Keratinocyte (primary cell): ENCODE measurements at regions not wholly inside any gene's neighbourhood (a gene's known extent, or its start where the extent isn't known, plus 50 kb on each side); places are given as distances from the start of the nearest gene placed in this dataset.

Experiments used
- DNase-seq: peaks from one replicate; pipeline ENCODE4 v3.0.0-alpha.2; 2011; ENCODE audit warnings: low read depth, missing footprints, low spot score
- FAIRE-seq: peaks from 2 replicates; lab custom pipeline; 2011; peaks lifted over from hg19 to GRCh38; lab: Jason Lieb, UNC
- H2AFZ ChIP-seq: 2 replicates; pipeline ENCODE4 v1.6.0; 2012; ENCODE audit warnings: low read length, control low read depth, inconsistent platforms; ENCODE audit not compliant: control insufficient read depth
- H3K27ac ChIP-seq: 2 replicates; pipeline ENCODE4 v1.5.1; 2011; ENCODE audit warnings: low read length; ENCODE audit not compliant: control insufficient read depth, insufficient read depth
- H3K27me3 ChIP-seq: 3 replicates; pipeline ENCODE4 v1.6.0; 2011; ENCODE audit warnings: low read length; ENCODE audit not compliant: control insufficient read depth, insufficient read depth; ENCODE audit errors: extremely low read depth
- H3K36me3 ChIP-seq, 2 experiments: 2 replicates in 1 of 2; 3 replicates in 1 of 2; pipeline ENCODE4 v1.5.1; 2011; ENCODE audit warnings: low read length in 2 of 2, mild to moderate bottlenecking in 1 of 2; ENCODE audit not compliant: control insufficient read depth in 2 of 2, insufficient read depth in 2 of 2; ENCODE audit errors: extremely low read depth in 1 of 2
- H3K4me1 ChIP-seq: 3 replicates; pipeline ENCODE4 v1.5.1; 2011; ENCODE audit warnings: low read length; ENCODE audit not compliant: control insufficient read depth, insufficient read depth; ENCODE audit errors: extremely low read depth
- H3K4me2 ChIP-seq: 3 replicates; pipeline ENCODE4 v1.6.0; 2011; ENCODE audit warnings: low read depth, low read length; ENCODE audit not compliant: control insufficient read depth, insufficient read depth; ENCODE audit errors: extremely low read depth
- H3K4me3 ChIP-seq, 3 experiments: fragments of 200-600 bp in 1 of 3; sonication (generic) in 1 of 3; 2 replicates in 2 of 3; 3 replicates in 1 of 3; pipeline ENCODE4 v1.5.1; 2011 to 2016; ENCODE audit warnings: low read length in 3 of 3, mild to moderate bottlenecking in 3 of 3, control low read depth in 2 of 3, inconsistent platforms in 1 of 3, low read depth in 1 of 3, mixed read lengths in 1 of 3, mixed run types in 1 of 3, moderate library complexity in 1 of 3; ENCODE audit not compliant: control insufficient read depth in 2 of 3, insufficient read depth in 2 of 3; ENCODE audit errors: extremely low read depth in 1 of 3
- H3K79me2 ChIP-seq: 2 replicates; pipeline ENCODE4 v1.6.0; 2012; ENCODE audit warnings: low read length; ENCODE audit not compliant: control insufficient read depth, insufficient read depth
- H3K9ac ChIP-seq: 3 replicates; pipeline ENCODE4 v1.6.0; 2011; ENCODE audit warnings: low read length; ENCODE audit not compliant: control insufficient read depth, insufficient read depth; ENCODE audit errors: extremely low read depth
- H3K9me1 ChIP-seq: 3 replicates; pipeline ENCODE4 v1.6.0; 2011; ENCODE audit warnings: low read length; ENCODE audit not compliant: control insufficient read depth, insufficient read depth; ENCODE audit errors: extremely low read depth
- H3K9me3 ChIP-seq: 2 replicates; pipeline ENCODE4 v1.5.1; 2012; ENCODE audit warnings: low read depth, low read length; ENCODE audit not compliant: control insufficient read depth
- H4K20me1 ChIP-seq: 3 replicates; pipeline ENCODE4 v1.6.0; 2011; ENCODE audit warnings: low read length; ENCODE audit not compliant: control insufficient read depth, insufficient read depth; ENCODE audit errors: extremely low read depth
- EZH2 ChIP-seq: IDR thresholded peaks from one replicate; pipeline ENCODE4 v1.6.1; 2012; ENCODE audit warnings: inconsistent platforms, mild to moderate bottlenecking, low read length, moderate library complexity
- dilution Hi-C: fragments of 300-500 bp; cut with MboI; formaldehyde crosslinking; loops from one replicate; pipeline ENCODE4 v1.7.0; 2020; ENCODE audit warnings: low sequenced_read_pairs; ENCODE audit not compliant: extremely low pct_ligation_motif_present
- TF ChIP-seq, protein P1 (sequence below), 3 experiments: IDR thresholded peaks in 1 of 3; conservative IDR thresholded peaks in 1 of 3; optimal IDR thresholded peaks in 1 of 3; 2 replicates in 2 of 3; 3 replicates in 1 of 3; pipeline versions ENCODE3 to v1.5.1; 2011; ENCODE audit warnings: low read length in 3 of 3, mild to moderate bottlenecking in 3 of 3, moderate library complexity in 2 of 3, control low read depth in 1 of 3, inconsistent platforms in 1 of 3; ENCODE audit not compliant: insufficient read depth in 2 of 3; ENCODE audit errors: extremely low read depth in 1 of 3

DNA sequence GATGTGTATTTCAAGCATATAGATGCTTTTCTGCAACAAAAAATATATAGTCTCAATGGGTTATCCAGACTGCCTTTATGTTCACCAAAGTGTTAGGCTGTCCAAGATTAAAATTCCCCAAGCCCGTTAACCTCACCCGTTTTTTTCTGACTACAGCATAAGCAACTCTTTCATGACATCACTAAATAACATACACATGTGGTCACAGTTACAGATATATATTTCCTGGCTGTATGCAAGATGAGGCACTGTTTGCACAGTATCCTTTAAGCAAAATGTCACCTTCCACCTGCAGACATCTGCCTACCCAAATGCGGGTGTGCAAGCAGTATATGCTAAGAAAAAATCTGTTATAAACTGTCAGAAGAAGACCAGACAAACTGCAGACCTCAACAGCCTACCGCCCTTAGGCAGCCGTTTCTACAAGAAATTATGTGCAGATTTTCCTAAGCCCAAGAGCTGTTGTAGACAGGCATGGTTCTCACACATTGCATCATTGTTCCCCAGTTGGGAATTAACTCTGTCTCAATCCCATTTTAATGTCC is 183.1 kb upstream of the MXRA5 start:
- H3K4me1 ChIP-seq, result no peaks in the 10 kb centered on the region
- DNase-seq, result no peak
- H3K4me3 ChIP-seq, result no peak overlapping the region
- no peaks in the 10 kb centered on the region for H3K79me2 ChIP-seq
- TF ChIP-seq EZH2, result no peak
- H3K36me3 ChIP-seq, result no peaks in the 10 kb centered on the region
- H3K27ac ChIP-seq, result no peak overlapping the region
- no peaks in the 10 kb centered on the region for H3K27me3 ChIP-seq
- H3K9ac ChIP-seq, result no peak overlapping the region
- no peak for FAIRE-seq
- H3K9me1 ChIP-seq, result no peaks in the 10 kb centered on the region
- H3K4me2 ChIP-seq, result no peak overlapping the region
- dilution Hi-C loops, result no loop called here
- H3K9me3 ChIP-seq, result no peaks in the 10 kb centered on the region
- no peak overlapping the region for H2AFZ ChIP-seq
- no peaks in the 10 kb centered on the region for H4K20me1 ChIP-seq

DNA sequence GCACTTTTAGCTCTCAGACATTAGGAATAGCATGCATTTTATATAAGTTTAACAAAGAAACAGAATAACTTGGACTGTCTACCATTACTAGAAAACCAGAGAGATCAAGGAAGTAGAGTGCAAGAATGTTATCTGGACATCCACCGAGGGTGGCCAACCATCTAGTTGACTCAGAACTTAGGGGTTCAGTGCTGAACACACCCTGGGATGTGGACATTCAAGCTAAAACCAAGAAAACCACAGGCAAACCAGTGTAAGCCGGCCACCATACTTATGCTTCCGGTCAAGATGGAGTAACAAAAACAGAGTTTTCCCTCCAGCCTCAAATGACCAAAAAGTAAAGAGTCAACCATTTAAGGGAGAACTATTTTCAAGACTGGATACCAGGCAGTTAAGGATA is 181.4 kb upstream of the MXRA5 start:
- no peak for DNase-seq
- no peaks in the 10 kb centered on the region for H3K36me3 ChIP-seq
- no peaks in the 10 kb centered on the region for H3K9me1 ChIP-seq
- TF ChIP-seq, protein P1, sequence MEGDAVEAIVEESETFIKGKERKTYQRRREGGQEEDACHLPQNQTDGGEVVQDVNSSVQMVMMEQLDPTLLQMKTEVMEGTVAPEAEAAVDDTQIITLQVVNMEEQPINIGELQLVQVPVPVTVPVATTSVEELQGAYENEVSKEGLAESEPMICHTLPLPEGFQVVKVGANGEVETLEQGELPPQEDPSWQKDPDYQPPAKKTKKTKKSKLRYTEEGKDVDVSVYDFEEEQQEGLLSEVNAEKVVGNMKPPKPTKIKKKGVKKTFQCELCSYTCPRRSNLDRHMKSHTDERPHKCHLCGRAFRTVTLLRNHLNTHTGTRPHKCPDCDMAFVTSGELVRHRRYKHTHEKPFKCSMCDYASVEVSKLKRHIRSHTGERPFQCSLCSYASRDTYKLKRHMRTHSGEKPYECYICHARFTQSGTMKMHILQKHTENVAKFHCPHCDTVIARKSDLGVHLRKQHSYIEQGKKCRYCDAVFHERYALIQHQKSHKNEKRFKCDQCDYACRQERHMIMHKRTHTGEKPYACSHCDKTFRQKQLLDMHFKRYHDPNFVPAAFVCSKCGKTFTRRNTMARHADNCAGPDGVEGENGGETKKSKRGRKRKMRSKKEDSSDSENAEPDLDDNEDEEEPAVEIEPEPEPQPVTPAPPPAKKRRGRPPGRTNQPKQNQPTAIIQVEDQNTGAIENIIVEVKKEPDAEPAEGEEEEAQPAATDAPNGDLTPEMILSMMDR (optimal IDR thresholded peaks at IDR 0.05 in 1 of 3, IDR thresholded peaks at IDR 0.05 in 1 of 3, conservative IDR thresholded peaks at IDR 0.05 in 1 of 3; ENCODE audit: extremely low read depth in 1 of 3, insufficient read depth in 2 of 3, low read length in 3 of 3), result no peak
- no peak for TF ChIP-seq EZH2
- H3K9me3 ChIP-seq, result no peaks in the 10 kb centered on the region
- no peak overlapping the region for H3K4me3 ChIP-seq
- H3K9ac ChIP-seq, result no peak overlapping the region
- no peaks in the 10 kb centered on the region for H4K20me1 ChIP-seq
- no peak overlapping the region for H2AFZ ChIP-seq
- H3K27me3 ChIP-seq, result no peaks in the 10 kb centered on the region
- dilution Hi-C loops, result no loop called here
- H3K4me2 ChIP-seq, result no peak overlapping the region
- no peaks in the 10 kb centered on the region for H3K4me1 ChIP-seq
- no peak overlapping the region for H3K27ac ChIP-seq
- H3K79me2 ChIP-seq, result no peaks in the 10 kb centered on the region
- no peak for FAIRE-seq

DNA sequence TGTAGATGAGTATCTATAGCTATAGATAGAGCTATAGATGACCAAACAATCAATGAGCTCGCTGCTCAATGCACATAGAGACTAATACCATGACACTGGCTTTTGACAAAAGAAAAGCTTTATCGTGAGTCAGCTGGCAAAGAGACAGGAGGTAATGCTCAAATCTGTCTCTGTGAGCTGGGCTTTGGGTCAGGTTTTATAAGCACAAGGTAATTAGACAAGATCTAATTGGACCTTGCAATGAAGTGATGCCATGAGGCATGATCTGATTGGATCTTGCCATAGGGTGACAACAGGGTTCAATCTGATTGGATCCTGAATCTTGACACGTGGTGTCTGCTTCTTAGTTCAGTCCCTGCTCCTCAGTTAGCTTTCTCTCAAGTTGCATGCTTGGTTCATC is 180.7 kb upstream of the MXRA5 start:
- dilution Hi-C loops, result no loop called here
- Histone ChIP-seq H3K9me3 (no peaks in the 10 kb centered on the region), H3K4me3 (no peak overlapping the region), H3K27me3 (no peaks in the 10 kb centered on the region), H4K20me1 (no peaks in the 10 kb centered on the region), H3K36me3 (no peaks in the 10 kb centered on the region), H3K4me2 (no peak overlapping the region), H3K27ac (no peak overlapping the region), H2AFZ (no peak overlapping the region), H3K9me1 (no peaks in the 10 kb centered on the region), H3K4me1 (no peaks in the 10 kb centered on the region), H3K9ac (no peak overlapping the region), H3K79me2 (no peaks in the 10 kb centered on the region)
- no peak for TF ChIP-seq EZH2
- TF ChIP-seq, protein P1 (optimal IDR thresholded peaks at IDR 0.05 in 1 of 3, IDR thresholded peaks at IDR 0.05 in 1 of 3, conservative IDR thresholded peaks at IDR 0.05 in 1 of 3; ENCODE audit: extremely low read depth in 1 of 3, insufficient read depth in 2 of 3, low read length in 3 of 3), result no peak
- DNase-seq (no peak), FAIRE-seq (no peak)
